Adrenal gland (tissue), 9 donors: ENCODE measurements at regions not wholly inside any gene's neighbourhood (a gene's known extent, or its start where the extent isn't known, plus 50 kb on each side); places are given as distances from the start of the nearest gene placed in this dataset.

Experiments
- DNase-seq, 7 donors: peaks; one replicate each; pipeline ENCODE4 v3.0.0-alpha.2; 2019 to 2020
- H3K27ac ChIP-seq, 5 donors: fragments of 200-600 bp; sonication (generic) in 4 of 5; 1 replicate in 3 of 5; 2 replicates in 2 of 5; pipeline versions ENCODE4 v1.5.1 to v1.8.0; 2016 to 2020; ENCODE audit warnings: mild to moderate bottlenecking in 1 of 5
- H3K27me3 ChIP-seq: fragments of 200-600 bp; 2 replicates; pipeline ENCODE4 v1.8.0; 2021
- H3K36me3 ChIP-seq, 2 donors: fragments of 200-600 bp; replicated peaks in 1 of 2; 1 replicate in 1 of 2; 2 replicates in 1 of 2; pipeline versions ENCODE4 v1.5.1 to v1.8.0; 2018 to 2022
- H3K4me1 ChIP-seq, 2 donors: fragments of 200-600 bp; replicated peaks in 1 of 2; 1 replicate in 1 of 2; 2 replicates in 1 of 2; pipeline versions ENCODE4 v1.5.1 to v1.8.0; 2018 to 2021
- H3K4me3 ChIP-seq, 4 donors: fragments of 200-600 bp; sonication (generic) in 3 of 4; one replicate each; pipeline ENCODE4 v1.5.1; 2016 to 2018
- H3K9me3 ChIP-seq, 3 donors: fragments of 200-600 bp; sonication (generic) in 1 of 3; replicated peaks in 1 of 3; 1 replicate in 2 of 3; 2 replicates in 1 of 3; pipeline versions ENCODE4 v1.5.1 to v1.8.0; 2016 to 2021
- POLR2A ChIP-seq, 2 donors: fragments of 450-650 bp; IDR thresholded peaks; one replicate each; pipeline ENCODE4 v1.6.1; 2017; ENCODE audit warnings: antibody characterized with exemption in 2 of 2, mild to moderate bottlenecking in 2 of 2, moderate library complexity in 1 of 2
- WGBS, 4 donors: extraction: QIAGEN DNeasy Blood & Tissue Kit in 2 of 4; methylation state at CpG; one replicate each; pipeline versions ENCODE4 v1.1.5 to v1.1.7; 2013 to 2017; 5-methylcytosine and 5-hydroxymethylcytosine counted together
- intact Hi-C, 2 donors: fragments of 100-400 bp; cut with DNase I; formaldehyde crosslinking; loops; one replicate each; pipeline versions ENCODE4 v1.14.1 to v1.15.0; 2022 to 2023
- TF ChIP-seq, protein P1 (sequence below), 6 experiments: fragments of 450-650 bp in 4 of 6; fragments of 200-600 bp in 2 of 6; sonication (generic) in 1 of 6; IDR thresholded peaks; 1 replicate in 5 of 6; 2 replicates in 1 of 6; pipeline versions ENCODE4 v1.5.1 to v1.8.0; 2016 to 2021; ENCODE audit warnings: antibody characterized with exemption in 6 of 6, mild to moderate bottlenecking in 2 of 6, moderate library complexity in 1 of 6
- donor health status: healthy with polysubstance abuse.
- donor health status: Bipolar disorder and iron deficiency.
- donor health status: DM: yes; HTN: yes; CAD: no.
- donor health status: DM: no; HTN: no; CAD: no.
- donor health status: DM: no; HTN: no; CAD: no.

DNA sequence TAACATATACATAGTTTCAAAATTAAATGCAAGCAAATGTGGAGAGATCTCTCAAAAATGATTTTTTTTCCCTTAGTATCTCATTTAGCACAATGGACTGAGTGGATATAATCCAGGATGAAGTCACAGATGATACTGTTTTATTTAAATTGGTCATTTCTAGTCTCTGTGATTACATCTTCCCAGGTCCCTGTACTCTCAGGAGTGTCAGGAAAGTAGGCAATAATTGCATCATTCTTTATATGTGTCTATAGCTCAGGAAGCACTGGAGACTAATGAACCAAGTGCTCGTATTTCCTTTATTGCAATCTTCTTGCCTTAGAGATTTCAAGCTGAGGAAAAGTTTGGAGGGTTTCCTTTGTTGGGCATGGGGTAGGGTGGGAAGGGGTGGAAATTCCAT lies 309.4 kb upstream of the THRB start:
- H3K27me3 ChIP-seq: no peaks in the 10 kb centered on the region
- no peaks in the 10 kb centered on the region for H3K9me3 ChIP-seq
- no peaks in the 10 kb centered on the region for H3K4me1 ChIP-seq
- intact Hi-C loops: no loop called here
- WGBS, 4 donors: 76 to 90% (median 86%) methylated on average over 1 of the region's 1 CpG
- H3K27ac ChIP-seq: no peak overlapping the region
- no peaks in the 10 kb centered on the region for H3K36me3 ChIP-seq
- no peak for DNase-seq
- TF ChIP-seq, protein P1, sequence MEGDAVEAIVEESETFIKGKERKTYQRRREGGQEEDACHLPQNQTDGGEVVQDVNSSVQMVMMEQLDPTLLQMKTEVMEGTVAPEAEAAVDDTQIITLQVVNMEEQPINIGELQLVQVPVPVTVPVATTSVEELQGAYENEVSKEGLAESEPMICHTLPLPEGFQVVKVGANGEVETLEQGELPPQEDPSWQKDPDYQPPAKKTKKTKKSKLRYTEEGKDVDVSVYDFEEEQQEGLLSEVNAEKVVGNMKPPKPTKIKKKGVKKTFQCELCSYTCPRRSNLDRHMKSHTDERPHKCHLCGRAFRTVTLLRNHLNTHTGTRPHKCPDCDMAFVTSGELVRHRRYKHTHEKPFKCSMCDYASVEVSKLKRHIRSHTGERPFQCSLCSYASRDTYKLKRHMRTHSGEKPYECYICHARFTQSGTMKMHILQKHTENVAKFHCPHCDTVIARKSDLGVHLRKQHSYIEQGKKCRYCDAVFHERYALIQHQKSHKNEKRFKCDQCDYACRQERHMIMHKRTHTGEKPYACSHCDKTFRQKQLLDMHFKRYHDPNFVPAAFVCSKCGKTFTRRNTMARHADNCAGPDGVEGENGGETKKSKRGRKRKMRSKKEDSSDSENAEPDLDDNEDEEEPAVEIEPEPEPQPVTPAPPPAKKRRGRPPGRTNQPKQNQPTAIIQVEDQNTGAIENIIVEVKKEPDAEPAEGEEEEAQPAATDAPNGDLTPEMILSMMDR (IDR thresholded peaks at IDR 0.05): no peak
- no peak for TF ChIP-seq POLR2A (IDR thresholded peaks at IDR 0.05)
- no peak overlapping the region for H3K4me3 ChIP-seq

DNA sequence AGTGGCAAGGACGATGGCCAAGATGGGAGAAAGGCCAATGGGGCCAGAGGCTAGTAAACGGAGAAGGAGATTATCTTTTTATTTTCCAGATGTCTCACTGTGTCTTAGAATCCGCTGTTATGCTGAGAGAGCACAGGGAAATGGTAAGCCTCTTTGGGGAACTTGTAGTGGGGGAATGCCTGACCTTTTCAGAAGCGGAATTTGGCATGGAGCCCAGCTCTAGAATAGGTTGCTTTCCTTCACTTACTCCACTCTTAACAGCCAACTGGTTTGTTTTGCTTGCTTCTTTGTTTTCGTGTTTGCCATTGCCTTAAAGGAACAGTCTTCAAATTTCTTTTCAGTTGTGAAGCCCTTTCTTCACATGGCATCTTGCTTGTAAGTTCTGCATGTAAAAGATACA lies 316.2 kb upstream of the THRB start:
- Histone ChIP-seq H3K36me3 (no peaks in the 10 kb centered on the region), H3K27ac (no peak overlapping the region), H3K9me3 (no peaks in the 10 kb centered on the region), H3K4me1 (no peaks in the 10 kb centered on the region), H3K27me3 (no peaks in the 10 kb centered on the region), H3K4me3 (no peak overlapping the region)
- no peak for TF ChIP-seq POLR2A (IDR thresholded peaks at IDR 0.05)
- TF ChIP-seq, protein P1 (IDR thresholded peaks at IDR 0.05): no peak
- 31 to 41% (median 38%) methylated on average over 5 of the region's 5 CpGs for WGBS, 4 donors
- intact Hi-C loops: no loop called here
- peak in 4 of 7 donors; percentile 13 to 28 (median 15) for DNase-seq

DNA sequence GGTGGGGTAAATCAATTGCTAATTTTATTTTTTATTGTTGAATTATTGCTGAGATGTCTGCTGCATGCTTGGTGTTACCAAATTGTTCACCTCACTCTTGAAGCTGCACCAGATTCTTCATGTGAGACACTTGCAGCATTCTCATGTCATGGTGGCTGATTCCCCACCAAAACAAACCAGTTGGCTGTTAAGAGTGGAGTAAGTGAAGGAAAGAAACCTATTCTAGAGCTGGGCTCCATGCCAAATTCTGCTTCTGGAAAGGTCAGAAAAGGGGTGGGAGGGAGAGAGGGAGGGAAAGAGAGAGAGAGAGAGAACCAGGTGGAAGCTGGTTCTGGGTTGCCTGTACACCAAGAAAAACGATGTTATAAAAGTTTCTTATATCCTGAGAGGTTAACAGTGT lies 317.5 kb upstream of the THRB start:
- 44 to 71% (median 57%) methylated on average over 1 of the region's 1 CpG for WGBS, 4 donors
- H3K4me1 ChIP-seq: no peaks in the 10 kb centered on the region
- no peaks in the 10 kb centered on the region for H3K27me3 ChIP-seq
- no peaks in the 10 kb centered on the region for H3K36me3 ChIP-seq
- DNase-seq: no peak
- no peak for TF ChIP-seq POLR2A (IDR thresholded peaks at IDR 0.05)
- TF ChIP-seq, protein P1 (IDR thresholded peaks at IDR 0.05): no peak
- intact Hi-C loops: no loop called here
- no peaks in the 10 kb centered on the region for H3K9me3 ChIP-seq
- H3K4me3 ChIP-seq: no peak overlapping the region
- H3K27ac ChIP-seq: no peak overlapping the region

DNA sequence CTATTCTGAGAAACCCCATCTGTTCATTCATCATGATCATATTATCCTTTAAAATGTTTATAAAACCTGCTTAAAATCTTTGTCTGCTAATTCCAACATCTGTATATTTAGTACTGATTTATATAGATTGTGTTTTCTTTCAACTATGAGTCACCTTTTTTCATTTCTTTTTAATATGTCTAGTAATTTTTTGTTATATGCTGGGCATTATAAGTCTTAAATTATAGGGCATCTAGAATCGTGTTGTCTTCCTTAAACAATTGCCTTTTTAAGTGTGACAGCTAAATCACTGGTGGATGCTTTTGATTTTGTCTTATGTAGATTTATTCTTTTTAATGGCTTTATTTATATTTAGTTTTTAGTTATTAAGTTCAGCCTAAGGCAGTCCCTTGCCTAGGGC lies 323.4 kb upstream of the THRB start:
- intact Hi-C loops: no loop called here
- 63 to 79% (median 70%) methylated on average over 1 of the region's 1 CpG for WGBS, 4 donors

More for the DNA sequence above, 323.4 kb upstream of the THRB start:
- no peak for DNase-seq
- Histone ChIP-seq H3K36me3 (no peaks in the 10 kb centered on the region), H3K4me3 (no peak overlapping the region), H3K27ac (no peak overlapping the region), H3K27me3 (no peaks in the 10 kb centered on the region), H3K4me1 (no peaks in the 10 kb centered on the region), H3K9me3 (no peaks in the 10 kb centered on the region)
- TF ChIP-seq POLR2A (IDR thresholded peaks at IDR 0.05): no peak
- TF ChIP-seq, protein P1 (IDR thresholded peaks at IDR 0.05): no peak
